HG03103 (cell line): ENCODE measurements at regions not wholly inside any gene's neighbourhood (a gene's known extent, or its start where the extent isn't known, plus 50 kb on each side); places are given as distances from the start of the nearest gene placed in this dataset.
"Not testable (repeated sequence)": the region's sequence is repeated elsewhere in the genome, so short reads cannot be mapped to it uniquely, and the experiment has no call there.

Experiments used
- ATAC-seq: cut with Tn5 transposase; IDR thresholded peaks from one replicate; pipeline ENCODE4 v1.9.1; 2021; ENCODE audit warnings: low read depth; ENCODE audit not compliant: unreplicated experiment

GRCh38 chr4:64216741-64217140 is 192.5 kb downstream of the TECRL start:
- ATAC-seq = no peak

DNA sequence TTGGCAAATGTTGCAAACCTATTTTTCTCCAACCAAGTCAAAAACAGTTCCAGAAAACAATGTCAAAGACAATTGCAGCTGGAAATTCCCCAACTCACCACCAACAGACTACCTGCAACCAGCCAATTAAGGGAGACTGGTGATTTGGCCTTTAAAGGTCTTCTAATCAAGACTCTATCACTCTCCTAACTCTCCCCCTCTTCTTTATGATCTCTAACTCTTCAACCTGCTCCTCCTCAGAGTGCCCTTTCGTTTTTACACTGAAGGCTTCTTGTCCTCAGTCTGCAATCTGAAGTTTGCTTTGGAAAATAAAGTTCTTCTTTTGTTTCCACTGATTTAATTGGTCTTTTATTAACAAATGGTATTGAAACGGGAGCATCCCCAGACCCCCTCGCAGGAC is 203.9 kb downstream of the TECRL start:
- no peak for ATAC-seq

DNA sequence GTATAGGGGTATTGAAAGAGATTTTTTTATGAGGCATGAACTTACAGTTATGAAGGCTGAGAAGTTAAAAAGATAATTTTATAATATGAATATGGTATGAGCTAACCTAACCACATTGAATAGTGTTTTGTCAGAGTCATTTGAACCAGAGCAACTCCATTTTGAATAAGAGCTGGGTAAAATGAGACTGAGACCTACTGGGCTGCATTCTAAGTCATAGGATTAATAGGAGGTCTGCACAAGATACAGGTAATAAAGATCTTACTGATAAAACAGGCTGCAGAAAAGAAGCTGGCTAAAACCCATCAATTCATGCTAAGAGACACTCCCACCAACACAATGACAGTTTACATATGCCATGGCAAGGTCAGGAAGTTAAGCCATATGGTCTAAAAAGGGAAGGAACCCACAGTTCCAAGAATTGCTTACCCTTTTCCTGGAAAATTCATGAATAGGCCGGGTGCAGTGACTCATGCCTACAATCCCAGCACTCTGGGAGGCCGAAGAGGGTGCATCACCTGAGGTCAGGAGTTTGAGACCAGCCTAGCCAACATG is 209.2 kb downstream of the TECRL start:
- ATAC-seq = no peak

- no peak for ATAC-seq
Observed at GRCh38 chr4:64195582-64195981, 213.7 kb downstream of the TECRL start.

- ATAC-seq = no peak
Observed at GRCh38 chr4:64192731-64193412, 216.4 kb downstream of the TECRL start.

DNA sequence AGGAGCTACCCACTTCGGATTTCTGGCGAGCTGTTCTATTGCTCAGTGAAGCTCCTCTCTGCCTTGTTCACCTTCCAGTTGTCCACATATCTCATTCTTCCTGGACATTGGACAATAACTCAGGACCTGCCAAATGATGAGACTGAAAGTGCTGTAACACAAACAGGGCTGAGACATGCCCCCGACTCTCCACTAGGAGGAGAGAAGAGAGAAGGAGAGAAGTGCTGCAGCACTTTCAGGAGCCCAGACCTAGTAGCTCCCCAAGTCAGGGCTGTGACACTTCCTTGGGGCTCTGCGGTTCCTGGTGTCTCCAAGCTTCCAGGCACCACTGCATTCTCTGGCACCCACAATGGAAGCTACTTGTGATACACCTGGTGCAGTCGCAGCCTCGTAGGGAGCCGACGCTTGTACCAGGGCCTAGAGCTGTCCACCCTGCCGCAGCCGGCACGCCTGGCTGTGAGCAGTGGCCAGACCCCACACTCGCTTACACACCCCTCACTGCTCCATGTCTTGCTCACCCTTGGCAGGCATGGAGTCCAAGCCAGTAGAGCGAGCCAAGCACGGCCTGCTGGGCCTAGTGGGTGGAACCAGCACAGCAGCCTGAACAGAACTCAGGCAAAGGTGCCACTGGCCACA is 234.9 kb downstream of the TECRL start:
- ATAC-seq = no peak

DNA sequence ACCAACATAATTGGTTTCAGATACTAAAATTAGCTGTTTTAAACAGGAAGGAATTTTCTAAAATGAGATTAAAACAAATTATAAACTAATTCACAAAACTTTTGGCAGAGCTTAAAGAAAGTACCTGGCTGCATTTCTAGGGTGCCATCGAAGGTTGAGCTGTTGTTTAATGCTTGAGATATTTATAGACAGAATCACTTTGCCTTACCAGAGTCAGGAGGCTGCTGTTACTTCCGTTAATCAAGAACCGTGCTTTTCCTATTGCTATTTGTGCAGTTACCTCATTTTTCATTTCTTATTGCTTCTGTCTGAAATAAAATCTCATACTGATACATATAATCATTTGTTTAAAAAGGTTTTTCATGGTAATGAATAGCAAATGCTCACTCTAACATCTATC is 242.9 kb downstream of the TECRL start:
- no peak for ATAC-seq

DNA sequence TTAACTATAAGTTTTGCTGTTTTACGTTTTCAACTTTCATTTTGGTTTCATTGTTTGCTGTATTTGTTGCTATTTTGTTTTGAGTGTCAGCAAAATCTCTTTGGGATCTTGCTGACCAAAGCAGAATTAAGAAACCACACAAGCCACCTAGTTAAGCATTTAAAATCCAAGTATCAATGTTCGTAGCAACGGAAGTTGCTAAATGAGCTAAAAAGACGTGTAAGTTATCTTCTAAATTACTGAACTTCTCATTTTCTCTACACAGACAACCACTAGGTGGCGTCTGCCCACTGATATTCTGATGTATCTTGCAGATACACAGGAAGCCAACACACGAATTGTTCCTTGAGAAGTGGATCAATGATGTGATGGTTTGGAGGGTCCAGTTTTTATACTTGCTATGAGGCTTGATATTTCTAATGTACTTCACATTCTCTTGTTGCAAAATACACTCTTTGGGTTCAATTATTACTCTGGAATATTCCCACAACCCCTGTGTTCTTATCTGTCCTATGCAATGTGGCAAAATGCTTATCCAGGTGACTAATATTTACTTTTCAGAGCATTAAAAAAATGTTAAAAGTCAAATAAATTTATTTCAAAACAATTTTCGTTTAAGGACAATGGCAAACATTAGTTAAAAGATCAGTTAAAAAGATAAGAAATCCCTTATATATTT is 250.5 kb downstream of the TECRL start:
- peak; percentile 84 for ATAC-seq

GRCh38 chr4:64157397-64157796 is 251.9 kb downstream of the TECRL start:
- no peak for ATAC-seq

GRCh38 chr4:64156253-64156652 is 253.0 kb downstream of the TECRL start:
- ATAC-seq = no peak

DNA sequence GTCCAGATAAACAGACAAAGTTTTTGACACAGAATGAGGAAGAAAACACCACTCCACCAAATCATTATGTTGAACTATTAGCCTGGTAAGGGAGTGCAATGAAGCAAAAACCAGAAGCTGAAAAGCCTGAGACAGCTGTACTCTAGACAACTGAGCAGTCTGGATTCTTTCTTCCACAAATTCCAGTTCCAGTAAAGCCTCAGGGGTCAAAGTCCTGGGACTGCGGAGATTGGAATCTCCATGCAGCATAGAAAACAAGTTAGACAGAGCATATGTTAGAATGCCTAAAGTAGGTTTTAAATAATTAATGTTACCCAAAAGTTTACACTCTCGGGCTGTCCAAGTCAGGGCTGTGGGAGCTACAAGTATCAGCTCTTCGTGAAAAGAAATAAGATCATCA is 263.2 kb downstream of the TECRL start:
- ATAC-seq = no peak

- no peak for ATAC-seq
Observed at GRCh38 chr4:64144994-64145393, 264.3 kb downstream of the TECRL start.

DNA sequence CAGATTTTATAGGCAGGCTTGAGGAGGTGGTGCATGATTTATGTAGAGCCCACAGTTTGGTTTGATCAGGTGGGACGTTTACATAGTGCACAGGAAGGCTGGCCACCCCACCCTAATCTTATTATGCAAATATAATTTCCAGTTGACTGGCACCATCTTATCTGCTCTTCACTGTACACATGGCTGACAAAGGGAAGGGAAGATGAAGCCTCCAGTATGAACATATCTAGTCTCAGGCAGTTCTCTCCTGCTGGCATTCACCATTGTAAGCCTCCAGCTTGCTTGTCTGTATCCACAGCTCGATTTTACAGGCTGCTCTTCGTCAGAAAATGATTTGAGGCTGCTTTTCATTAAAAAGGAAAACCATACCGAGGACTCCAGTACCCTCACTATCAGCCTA is 278.3 kb downstream of the TECRL start:
- no peak for ATAC-seq

GRCh38 chr4:64125354-64125753 is 283.9 kb downstream of the TECRL start:
- no peak for ATAC-seq

DNA sequence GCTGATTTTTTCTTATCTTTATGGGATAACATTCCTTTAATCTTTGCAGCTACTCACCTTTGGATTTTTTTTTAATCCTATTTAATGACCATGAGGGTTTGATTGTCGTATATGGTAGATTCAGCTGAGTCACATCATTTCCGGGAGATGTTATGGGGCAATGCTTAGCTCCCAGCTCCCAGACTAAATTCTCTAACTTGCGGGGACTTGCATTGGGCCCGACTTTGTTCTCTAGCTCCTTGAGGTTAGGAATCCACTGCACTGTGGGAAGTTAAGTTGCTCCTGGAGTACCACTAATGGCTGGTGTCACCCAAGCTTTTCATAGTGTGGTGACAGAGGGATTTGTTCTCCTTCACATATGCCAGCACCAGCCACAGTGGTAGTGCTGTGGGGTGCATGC is 287.4 kb downstream of the TECRL start:
- no peak for ATAC-seq

DNA sequence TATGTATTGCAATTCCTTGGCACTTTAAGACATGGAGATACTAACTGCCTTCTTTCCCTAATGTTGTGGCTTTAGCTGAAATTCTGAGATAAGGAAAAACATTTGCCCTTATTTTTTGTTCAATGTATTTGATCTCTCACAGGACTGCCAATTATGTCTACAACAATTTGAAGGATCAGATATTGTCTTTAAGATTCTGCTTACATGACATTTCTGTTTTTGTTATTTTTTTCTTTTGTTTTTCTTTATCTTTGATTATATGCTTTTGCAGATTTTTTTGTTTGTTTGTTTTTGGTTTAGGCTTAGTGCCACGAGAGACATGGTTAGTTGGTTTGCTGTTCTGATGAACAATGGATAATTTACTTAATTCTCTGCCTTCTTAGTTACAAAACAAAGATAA is 303.3 kb downstream of the TECRL start:
- no peak for ATAC-seq

GRCh38 chr4:64095398-64095797 is 313.9 kb downstream of the TECRL start:
- no peak for ATAC-seq

- no peak for ATAC-seq
Observed at GRCh38 chr4:64079316-64079715, 329.9 kb downstream of the TECRL start.

DNA sequence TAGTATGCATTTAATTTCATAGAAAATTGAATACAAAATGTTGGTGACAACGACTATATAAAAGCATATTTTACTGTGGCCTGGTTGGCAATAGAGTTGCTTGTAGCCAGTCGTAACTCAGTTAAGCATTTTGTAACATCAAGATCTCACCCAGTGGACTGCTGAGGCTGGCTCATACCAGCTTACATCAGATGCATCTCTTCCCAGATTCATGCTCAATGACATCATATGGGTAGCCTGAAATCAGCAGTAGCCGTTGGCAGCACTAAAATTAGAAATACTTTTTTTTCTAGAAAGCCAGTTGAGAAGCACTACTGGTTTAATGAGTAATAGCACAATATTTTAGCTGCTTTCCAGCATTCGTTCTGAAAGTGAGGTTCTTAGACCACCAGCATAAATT is 341.2 kb downstream of the TECRL start:
- no peak for ATAC-seq

GRCh38 chr4:64062991-64063390 is 346.3 kb downstream of the TECRL start:
- ATAC-seq = no peak

GRCh38 chr4:64037033-64037432 is 372.2 kb downstream of the TECRL start:
- ATAC-seq = not testable (repeated sequence)

- no peak for ATAC-seq
Observed at GRCh38 chr4:64022560-64022959, 386.7 kb downstream of the TECRL start.
